ENCODE measurements at regions not wholly inside any gene's neighbourhood (a gene's known extent, or its start where the extent isn't known, plus 50 kb on each side); places are given as distances from the start of the nearest gene placed in this dataset.

- no peak for DNase-seq
Observed at GRCh38 chr5:8247049-8247899, 378.3 kb downstream of the MTRR start.

GRCh38 chr5:8253376-8253775 is 384.4 kb downstream of the MTRR start:
- no peak for DNase-seq

GRCh38 chr5:8254674-8255073 is 385.7 kb downstream of the MTRR start:
- DNase-seq = no peak

- no peak for DNase-seq
Observed at GRCh38 chr5:8258801-8259200, 389.9 kb downstream of the MTRR start.

GRCh38 chr5:8270246-8270645 is 401.3 kb downstream of the MTRR start:
- no peak for DNase-seq

- DNase-seq = no peak
Observed at GRCh38 chr5:8280711-8281363, 411.9 kb downstream of the MTRR start.

GRCh38 chr5:8288334-8288733 is 419.4 kb downstream of the MTRR start:
- no peak for DNase-seq

- no peak for DNase-seq
Observed at GRCh38 chr5:8288897-8289516, 420.1 kb downstream of the MTRR start.

GRCh38 chr5:8289779-8290178 is 420.8 kb downstream of the MTRR start:
- DNase-seq = no peak

GRCh38 chr5:8290721-8291120 is 421.8 kb downstream of the MTRR start:
- no peak for DNase-seq

- no peak for DNase-seq
Observed at GRCh38 chr5:8291641-8292040, 422.7 kb downstream of the MTRR start.

- DNase-seq = no peak
Observed at GRCh38 chr5:8295141-8295540, 426.2 kb downstream of the MTRR start.

- no peak for DNase-seq
Observed at GRCh38 chr5:8299716-8300115, 430.8 kb downstream of the MTRR start.

GRCh38 chr5:8304341-8304740 is 435.4 kb downstream of the MTRR start:
- no peak for DNase-seq

GRCh38 chr5:8306288-8306896 is 437.4 kb downstream of the MTRR start:
- no peak for DNase-seq

GRCh38 chr5:8314965-8315364 is 446.0 kb downstream of the MTRR start:
- no peak for DNase-seq

- DNase-seq = no peak
Observed at GRCh38 chr5:8316608-8317280, 447.8 kb downstream of the MTRR start.

- no peak for DNase-seq
Observed at GRCh38 chr5:8317335-8317734, 448.4 kb downstream of the MTRR start.

GRCh38 chr5:8320244-8320643 is 451.3 kb downstream of the MTRR start:
- DNase-seq = no peak

- DNase-seq = no peak
Observed at GRCh38 chr5:8321272-8321671, 452.3 kb downstream of the MTRR start.

- DNase-seq = no peak
Observed at GRCh38 chr5:8322484-8322883, 453.5 kb downstream of the MTRR start.

GRCh38 chr5:8327016-8327415 is 458.1 kb downstream of the MTRR start:
- no peak for DNase-seq

- no peak for DNase-seq
Observed at GRCh38 chr5:8329773-8330172, 460.8 kb downstream of the MTRR start.

All from stimulated activated CD4-positive, alpha-beta T cell treated with anti-CD3 and anti-CD28 coated beads, Interleukin-15, amount 100 ng/mL, for 24 hours (primary cell).